Urothelium cell line (cell line): ENCODE measurements at regions not wholly inside any gene's neighbourhood (a gene's known extent, or its start where the extent isn't known, plus 50 kb on each side); places are given as distances from the start of the nearest gene placed in this dataset.
"Not testable (repeated sequence)": the region's sequence is repeated elsewhere in the genome, so short reads cannot be mapped to it uniquely, and the experiment has no call there.

ENCODE experiments used
- DNase-seq: peaks from one replicate; pipeline ENCODE4 v3.0.0; 2011; ENCODE audit warnings: low spot score, mixed read lengths
- FAIRE-seq: peaks from 2 replicates; lab custom pipeline; 2011; peaks lifted over from hg19 to GRCh38; lab: Jason Lieb, UNC

DNA sequence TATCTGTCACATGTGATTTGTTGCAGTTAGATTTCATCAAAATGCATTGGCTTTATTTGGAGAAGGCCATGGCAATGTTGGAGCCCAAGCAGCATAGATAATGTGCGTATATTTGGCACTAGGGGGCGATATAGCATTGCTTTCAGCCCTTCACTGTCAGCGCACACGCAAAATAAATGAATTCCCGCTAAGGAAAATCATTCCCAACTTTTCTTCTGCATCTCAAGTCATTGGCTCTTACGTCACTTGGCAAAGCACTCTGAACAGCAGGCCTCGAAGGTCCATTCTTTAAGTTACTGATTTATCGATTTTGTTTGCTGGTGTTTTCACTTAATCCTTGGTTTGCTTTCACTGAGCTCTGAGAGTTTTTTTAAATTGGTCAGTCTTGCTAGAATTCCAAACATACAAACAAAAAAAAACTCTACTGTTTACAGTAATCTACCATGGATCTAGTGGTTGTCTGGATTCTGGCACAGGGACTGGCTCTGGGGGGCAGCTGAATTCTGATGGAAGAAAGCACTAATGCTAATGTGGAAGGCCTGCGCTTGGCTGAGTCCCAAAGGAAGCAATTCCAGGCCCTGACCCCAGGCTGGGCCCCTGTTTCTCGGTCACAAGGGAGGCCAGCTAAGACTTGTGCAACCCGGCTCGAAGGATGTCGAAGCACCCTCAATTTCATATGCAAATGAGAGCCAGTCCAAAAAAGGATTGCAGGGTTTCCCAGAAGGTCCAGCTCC lies 97.7 kb upstream of the IPO5 start:
- DNase-seq, result peak; percentile 53
- no peak for FAIRE-seq

DNA sequence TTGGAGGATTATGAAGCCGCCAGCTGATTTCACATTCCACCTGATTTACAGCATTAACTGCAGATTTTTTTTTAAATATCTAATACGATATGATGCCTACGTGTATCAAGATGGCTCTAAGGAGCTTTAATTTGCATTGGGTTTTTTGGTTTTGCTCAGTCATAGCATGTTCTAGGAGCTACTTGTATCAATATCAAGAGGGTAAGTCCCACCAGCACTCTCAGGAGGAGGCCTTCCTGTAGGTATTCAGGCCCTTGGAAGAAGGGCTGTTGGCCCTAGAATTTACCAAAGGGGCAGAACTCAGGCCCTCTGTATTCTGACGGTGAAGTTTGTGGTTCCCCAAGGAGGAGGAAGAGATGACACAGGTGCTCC lies 97.2 kb upstream of the IPO5 start:
- no peak for FAIRE-seq
- no peak for DNase-seq

DNA sequence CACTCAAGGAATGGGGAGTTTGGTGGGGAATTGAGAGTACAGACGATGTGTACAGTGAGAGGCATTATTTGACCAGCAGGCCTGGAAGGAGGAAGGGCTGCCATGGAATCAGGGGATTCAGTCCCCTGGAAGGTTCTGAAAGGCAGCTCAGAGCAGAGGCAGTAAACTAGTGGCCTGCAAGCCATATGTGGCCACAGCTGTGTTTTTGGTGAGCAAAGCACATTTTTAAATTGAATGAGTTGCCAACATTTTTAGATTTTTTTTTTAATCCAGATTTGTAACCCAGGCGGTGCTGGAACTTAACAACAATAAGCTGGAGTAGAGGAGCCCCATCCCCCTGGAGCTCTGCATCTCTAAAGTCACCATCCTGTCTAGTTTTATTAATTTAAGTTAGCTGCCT lies 95.3 kb upstream of the IPO5 start:
- DNase-seq, result no peak
- no peak for FAIRE-seq

DNA sequence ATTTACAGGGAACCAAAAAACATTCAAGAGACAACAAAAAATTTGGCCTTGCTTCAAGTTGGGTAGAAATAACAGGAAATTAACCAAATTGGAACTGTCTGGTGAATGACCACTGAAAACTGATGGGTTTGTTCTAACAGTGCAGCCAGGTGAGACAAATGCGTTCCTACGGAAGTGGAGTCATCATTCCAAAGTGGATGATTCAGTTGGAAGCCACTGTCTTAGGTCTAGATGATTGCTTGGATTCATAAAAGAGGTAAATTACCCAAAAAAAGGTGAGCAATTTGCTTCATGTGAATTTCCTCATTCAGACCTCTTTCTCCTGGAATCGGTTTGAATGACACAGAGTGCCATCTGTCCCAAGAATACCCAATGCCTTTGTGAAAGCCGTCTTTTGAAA lies 87.1 kb upstream of the IPO5 start:
- FAIRE-seq, result no peak
- no peak for DNase-seq

DNA sequence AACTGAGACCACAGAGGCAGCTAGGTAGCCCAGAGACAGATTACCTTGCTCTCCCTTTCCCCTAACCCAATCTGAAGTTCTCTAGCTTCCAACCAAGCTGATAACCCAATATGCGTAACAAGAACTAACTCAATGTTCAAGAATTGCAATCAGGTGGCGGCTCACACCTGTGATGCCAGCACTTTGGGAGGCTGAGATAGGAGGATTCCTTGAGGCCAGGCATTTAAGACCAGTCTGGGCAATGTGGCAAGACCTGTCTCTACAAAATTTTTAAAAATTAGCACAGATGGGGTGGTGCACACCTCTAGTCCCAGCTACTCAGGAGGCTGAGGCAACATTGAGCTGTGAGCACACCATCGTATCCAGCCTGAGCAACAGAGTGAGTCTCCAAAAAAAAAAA lies 86.7 kb upstream of the IPO5 start:
- no peak for DNase-seq

DNA sequence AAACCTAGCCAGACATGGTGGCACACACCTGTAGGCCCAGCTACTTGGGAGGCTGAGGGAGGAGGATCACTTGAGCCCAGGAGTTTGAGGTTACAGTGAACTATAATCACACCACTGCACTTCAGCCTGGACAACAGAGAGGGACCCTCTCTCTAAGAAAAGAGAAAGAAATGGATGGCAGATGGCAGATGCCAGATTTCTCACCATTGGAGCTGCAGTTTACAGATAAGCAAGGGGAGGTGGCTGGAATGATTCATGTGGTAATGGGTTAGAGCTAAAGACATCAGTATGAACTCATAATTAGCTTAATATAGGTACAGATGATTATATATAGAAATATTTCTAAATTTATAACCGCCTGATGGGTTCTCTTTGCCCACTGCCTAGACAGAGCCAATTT lies 80.1 kb upstream of the IPO5 start:
- FAIRE-seq, result no peak
- DNase-seq, result no peak

More for the DNA sequence above, 86.7 kb upstream of the IPO5 start:
- no peak for FAIRE-seq

DNA sequence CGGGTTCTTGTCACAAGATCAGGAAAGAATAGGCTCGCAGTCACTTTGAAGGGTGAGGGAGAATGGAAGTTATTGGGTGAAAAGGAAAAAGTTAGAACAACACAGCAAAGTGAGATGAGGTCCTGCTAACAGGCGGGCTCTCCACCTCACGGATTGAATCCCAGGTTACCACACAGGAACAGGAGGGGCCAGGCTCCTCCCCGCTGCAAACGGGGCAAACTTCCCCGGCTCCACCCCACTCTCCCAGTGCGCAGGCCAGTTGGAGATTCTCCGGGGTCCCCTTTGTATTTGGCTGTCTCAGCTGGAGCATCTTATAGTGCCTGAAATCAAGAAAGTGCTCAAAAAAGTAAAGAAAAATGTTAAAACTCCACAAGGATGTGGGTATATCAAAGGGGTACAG lies 78.3 kb upstream of the IPO5 start:
- DNase-seq, result peak; percentile 20
- no peak for FAIRE-seq

DNA sequence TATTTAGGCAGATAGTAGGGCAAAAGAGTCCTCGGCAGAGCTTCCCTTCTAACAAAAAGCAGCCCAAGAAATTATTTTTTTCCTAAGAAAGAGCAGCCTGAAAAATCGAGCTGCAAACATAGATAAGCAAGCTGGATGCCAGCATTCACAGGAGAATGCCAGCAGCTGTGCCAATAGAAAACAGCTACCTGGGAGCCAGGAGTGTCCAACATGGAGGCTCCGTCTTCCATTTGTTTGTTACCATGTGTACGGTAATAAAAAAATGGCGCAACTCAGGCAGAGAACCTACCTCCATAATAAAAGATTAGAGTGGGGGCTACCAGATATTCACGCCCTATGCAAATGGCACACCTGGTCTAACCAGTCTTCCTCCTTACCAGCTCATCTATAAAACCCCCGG lies 77.6 kb upstream of the IPO5 start:
- DNase-seq (no peak), FAIRE-seq (no peak)

DNA sequence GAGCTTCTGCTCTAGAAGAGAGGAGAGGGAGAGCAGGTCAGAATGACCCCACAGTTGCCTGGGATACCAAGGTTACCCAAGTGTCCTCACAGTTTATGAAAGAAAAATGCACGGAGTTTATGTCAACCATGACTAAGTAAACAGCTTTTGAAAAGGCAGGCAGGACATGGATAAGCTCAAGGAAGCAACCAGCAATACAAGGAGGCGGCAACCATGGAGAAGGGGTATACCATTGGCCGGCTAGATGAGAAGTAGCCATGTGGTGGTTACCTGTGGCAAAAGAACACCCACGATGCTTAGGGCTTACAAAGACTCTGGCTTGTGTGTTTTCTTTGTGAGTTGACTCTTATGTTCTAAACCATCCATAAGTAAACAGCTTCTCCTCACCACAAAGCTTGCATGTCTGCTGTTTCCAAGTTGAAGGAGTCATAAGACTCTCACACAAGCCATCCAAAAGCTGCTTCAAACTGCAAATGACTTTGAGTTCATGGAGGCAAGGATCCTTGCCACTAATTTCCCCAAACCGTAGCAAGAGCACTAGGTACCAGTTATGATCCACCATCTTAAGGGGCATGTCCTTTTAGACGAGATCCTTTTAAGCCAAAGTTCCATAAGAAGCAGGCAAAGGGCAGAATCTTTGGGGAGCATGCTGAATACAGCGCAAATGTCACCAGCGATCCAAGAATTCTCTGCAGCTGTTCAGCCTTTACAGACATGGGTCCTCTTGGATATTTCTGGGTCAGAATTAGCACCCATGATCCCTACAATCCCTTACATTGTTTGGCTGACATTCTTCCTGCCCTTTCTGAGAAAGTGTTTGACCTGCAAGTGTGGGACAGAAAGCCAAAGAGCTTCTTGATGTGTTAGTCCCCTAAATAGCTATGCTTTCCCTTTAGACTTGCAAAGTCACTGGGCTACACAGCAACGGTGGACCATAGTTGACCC lies 74.8 kb upstream of the IPO5 start:
- FAIRE-seq (no peak), DNase-seq (no peak)

DNA sequence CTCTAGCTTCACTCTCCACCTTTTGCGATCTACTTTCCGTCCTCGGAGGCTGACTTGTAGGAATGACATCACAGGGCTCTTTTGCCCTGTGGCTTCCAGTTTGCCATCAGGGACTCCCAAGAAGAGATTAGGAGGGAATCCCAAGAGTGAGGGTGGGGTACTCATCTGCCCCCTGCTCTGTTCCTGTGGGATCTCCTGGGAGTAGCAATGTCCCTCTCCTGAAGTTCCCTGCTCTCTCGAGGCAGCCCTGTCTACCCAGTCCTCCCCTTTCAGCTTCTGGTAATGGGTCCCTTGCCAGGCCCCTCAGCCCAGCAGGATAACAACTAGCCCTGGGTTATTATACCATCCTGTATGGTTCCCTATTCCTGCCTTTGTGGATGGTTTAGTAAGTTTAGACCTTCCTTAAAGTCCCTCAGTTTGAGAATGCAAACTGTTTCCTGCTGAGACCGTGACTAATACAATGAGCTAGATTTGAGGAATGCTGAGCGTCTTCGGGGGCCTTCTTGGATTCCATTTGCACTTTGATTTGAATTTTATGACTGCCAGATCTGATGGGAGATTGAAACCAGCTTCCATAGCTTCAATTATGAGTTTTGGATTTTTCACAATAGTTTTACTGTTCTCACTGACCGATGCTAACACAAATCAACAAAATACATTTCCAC lies 73.7 kb upstream of the IPO5 start:
- no peak for FAIRE-seq
- no peak for DNase-seq

DNA sequence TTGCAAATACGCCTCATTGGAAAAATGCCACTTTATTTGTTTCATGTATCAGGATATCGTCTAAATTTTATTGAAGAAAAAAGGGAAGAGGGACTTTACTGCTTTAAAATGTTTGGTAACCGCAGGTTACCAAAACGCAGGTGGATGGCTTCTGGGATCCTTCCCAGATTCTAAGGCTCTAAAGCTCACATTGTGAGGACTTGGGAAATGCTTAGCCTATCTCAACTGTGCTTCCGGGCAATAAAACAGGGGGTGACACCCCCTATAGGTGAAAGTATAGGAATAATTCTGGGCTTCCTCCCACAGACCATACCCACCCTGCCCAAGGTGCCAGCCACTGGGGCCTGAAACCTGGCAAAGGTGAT lies 73.2 kb upstream of the IPO5 start:
- DNase-seq (no peak), FAIRE-seq (no peak)

DNA sequence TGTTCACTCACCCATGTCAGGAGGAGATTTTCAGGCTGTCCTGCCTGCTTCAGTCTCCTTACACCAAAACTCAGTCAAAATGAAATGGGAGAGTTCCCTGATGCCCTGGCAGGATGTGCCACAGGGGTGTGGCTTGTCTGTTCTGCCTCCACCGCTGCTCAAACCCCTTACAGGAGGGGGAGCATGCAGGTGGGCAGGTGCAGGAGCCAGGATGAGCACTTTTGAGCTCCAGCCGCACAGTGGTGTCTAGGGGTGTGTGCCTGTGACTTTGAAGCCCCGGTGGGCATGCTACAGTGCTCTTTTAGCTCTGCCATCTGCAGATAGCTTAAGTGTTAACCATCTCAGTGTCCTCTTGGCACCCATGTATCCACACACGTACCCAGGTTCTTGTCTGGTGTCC lies 71.9 kb upstream of the IPO5 start:
- no peak for FAIRE-seq
- DNase-seq, result no peak

DNA sequence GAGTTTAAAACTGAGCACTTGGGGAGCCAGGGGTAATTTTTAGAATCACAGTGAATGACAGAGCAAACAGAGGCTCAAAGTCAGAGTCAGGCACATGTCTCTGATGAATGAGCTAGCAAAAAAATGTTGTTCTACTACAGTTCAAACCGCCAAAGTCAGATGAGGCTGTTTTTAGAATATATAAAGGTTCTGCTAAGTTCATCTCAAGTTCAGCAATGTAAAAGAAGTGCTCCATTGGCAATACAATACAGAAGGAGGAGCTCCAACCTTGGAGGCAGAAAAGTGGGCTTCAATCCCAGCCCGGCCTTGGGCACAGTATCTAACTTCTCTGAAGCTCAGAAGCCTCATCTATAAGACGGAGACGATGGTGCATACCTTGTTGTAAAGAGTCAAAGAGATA lies 70.1 kb upstream of the IPO5 start:
- DNase-seq (no peak), FAIRE-seq (no peak)

DNA sequence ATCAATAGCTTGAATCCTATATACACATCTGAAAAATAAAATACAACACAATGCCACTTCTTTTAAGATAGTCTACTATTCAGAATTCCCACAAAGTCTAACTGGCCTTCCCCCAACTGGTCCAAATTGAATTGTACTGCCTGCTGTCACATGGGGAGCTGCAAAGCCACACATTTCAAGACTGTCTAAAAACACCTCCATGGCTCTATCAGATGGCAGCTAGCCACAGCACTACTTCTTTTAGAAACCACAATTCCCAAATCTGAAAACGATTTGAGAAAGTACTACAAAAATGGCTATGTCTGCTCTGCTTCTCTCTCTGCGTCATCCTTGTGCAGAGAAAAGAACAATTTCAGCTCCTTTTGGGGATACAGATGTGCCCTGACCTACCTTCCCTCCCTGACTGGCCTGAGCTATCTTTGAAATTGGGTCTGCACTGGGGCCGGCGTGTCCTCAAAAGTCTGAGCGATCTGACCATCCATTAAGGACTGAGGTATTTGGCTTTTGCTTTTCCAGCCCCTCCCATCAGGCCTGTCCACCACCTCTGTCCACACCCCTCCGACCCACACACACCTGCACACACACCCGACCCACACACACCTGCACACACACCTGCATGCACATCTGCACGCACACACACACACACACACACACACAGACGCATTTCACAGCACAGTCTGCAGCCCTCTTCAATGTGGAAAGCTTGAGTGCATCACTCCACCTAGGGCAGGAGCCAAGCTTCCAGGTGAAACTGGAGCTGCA lies 68.6 kb upstream of the IPO5 start:
- no peak for DNase-seq
- FAIRE-seq, result no peak

DNA sequence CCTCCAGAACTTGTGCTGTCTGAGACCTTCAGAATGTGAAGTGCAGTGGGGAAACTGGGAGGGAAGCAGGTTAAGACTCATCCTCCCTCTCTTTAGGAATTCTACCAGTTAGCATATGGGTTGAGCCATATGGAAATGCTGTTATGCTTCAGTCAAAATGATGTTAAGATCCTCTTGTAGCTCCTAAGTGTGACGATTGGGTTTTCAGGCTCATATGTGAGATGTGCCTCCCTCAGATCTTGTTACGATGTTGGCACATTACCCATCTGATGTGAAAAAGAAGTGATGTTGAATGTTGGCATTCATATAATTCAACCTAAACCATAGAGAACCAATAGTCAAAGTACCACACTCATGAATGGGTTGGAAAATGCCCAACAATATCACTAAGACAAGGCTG lies 67.8 kb upstream of the IPO5 start:
- FAIRE-seq (no peak), DNase-seq (no peak)

DNA sequence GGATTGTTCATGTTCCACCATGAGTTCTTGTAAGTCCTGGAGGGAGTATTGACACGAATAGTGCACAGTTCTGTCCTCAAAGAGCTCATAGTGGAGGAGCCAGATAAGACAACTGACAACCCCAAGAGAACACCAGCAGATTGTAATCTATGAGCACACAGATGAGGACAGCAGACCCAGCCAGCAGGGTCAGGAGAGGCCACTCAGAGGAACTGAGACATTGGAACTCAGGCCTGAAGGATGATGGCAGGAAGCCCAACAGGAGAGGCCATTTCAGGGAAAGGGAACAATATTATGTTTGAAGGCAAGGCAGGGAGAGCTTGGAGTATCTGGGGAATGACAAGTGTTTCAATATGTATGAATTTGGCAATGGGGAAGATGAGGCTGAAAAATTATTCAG lies 63.7 kb upstream of the IPO5 start:
- no peak for FAIRE-seq

DNA sequence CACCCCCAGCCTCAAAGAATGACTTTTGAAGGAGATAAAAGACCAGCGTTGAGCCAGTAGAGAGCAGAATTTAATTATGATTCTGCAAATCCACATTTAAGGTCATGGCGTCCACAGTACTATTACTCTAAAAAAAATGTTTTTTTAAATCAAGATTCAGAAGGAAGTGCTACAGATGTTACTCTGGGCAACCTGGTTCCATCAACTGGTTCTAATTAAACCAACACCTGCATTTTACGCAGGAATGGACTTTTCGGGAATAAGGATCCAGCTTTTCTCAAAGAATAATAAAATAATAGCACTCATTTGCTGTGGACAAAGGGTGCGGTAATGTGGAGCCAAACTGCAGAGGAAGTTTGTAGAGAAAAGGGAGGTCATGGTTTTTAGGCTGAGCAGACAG lies 62.9 kb upstream of the IPO5 start:
- FAIRE-seq (no peak), DNase-seq (no peak)

More for the DNA sequence above, 63.7 kb upstream of the IPO5 start:
- DNase-seq, result no peak

DNA sequence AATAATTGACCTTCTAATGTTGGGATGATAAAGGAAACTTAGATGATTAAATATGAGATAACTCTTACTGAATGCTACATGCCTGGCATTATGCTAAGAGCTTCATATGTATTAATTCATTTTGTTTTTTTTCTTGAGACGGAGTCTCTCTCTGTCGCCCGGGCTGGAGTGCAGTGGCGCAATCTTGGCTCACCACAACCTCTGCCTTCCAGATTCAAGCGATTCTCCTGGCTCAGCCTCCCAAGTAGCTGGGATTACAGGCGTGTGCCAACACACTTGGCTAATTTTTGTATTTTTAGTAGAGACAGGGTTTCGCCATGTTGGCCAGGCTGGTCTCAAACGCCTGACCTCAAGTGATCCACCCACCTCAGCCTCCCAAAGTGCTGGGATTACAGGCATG lies 61.5 kb upstream of the IPO5 start:
- not testable (repeated sequence) for DNase-seq, FAIRE-seq

DNA sequence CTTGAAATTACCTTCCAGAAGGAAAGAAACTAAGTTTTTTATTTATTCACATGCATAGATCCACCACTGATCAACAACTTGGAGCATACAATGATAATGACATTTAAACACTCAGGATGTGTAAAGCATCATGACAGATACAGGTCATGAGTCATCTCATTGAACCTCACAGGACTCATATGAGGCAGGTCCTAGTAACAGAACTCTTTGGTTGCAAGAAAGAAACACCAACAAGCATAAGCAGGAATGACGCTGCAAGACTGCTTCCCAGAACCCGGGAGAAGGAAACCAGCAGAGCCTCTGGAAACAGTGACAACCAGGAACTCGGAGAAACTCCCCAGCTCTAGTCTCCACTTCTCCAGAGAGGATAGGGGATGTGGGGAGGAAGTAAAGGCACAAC lies 60.8 kb upstream of the IPO5 start:
- DNase-seq, result no peak
- no peak for FAIRE-seq

DNA sequence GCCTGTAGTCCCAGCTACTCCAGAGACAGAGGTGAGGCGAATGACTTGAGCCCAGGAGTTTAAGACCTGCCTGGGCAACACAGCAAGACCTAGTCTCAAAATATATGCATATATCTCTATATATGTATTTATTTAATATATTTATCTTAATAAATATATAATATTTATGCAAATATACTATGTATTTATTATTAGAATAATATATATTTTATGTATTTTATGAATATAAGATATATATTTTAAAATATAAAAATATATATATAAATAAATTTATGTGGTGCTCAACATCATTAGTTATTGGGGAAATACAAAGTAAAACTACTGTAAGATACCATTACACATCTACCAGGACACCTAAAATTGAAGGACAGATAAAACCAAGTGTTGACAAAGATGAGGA lies 58.1 kb upstream of the IPO5 start:
- no peak for DNase-seq
- FAIRE-seq, result no peak

DNA sequence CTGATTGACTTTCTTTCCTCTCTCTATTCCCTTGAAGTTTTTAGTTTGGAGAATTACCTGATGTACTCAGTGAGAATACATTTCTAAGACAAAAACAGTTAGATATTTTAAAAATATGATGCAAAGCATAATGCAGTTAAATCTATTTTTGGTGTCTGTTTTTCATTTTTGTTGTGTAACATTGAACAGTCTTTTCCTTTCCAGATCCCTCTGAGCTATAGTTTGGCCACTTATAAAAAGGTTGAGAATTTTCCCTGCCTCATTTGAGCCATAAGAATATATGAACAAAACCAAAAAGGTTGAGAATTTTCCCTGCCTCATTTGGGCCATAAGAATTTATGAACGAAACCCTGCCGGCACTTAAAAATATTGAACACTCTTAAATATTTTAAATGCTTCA lies 57.0 kb upstream of the IPO5 start:
- no peak for DNase-seq

More for the DNA sequence above, 57.0 kb upstream of the IPO5 start:
- no peak for FAIRE-seq
